Epithelial cell of esophagus (primary cell): ENCODE measurements at regions not wholly inside any gene's neighbourhood (a gene's known extent, or its start where the extent isn't known, plus 50 kb on each side); places are given as distances from the start of the nearest gene placed in this dataset.

Source experiments
- DNase-seq: peaks from one replicate; pipeline ENCODE4 v3.0.0; 2010; ENCODE audit warnings: low read depth
- H3K4me3 ChIP-seq: 2 replicates; pipeline ENCODE4 v1.5.1; 2011; ENCODE audit warnings: mild to moderate bottlenecking, low read length, control low read depth
- TF ChIP-seq, protein P1 (sequence below): IDR thresholded peaks from 2 replicates; pipeline ENCODE4 v1.5.1; 2011; ENCODE audit warnings: low read depth, mild to moderate bottlenecking, low read length, control low read depth, inconsistent platforms; ENCODE audit not compliant: insufficient read depth; ENCODE audit errors: missing control alignments

DNA sequence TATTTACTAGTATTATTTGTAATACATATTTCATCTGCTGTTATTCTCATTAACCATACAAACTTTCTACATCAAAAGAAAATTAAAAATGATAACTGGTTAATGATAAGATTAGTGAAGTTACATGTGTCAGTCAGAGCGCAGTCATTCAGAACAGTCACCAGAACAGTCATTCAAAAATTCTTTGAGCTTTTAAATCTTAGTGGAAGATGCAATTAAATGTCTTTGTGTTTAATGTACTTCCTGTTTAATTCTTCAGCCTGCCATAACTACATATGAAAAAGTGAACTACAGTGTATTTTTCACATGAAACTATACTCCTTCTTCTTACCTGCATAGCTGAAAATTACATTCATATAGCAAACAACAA, 179.7 kb upstream of the NDST4 start:
- TF ChIP-seq, protein P1, sequence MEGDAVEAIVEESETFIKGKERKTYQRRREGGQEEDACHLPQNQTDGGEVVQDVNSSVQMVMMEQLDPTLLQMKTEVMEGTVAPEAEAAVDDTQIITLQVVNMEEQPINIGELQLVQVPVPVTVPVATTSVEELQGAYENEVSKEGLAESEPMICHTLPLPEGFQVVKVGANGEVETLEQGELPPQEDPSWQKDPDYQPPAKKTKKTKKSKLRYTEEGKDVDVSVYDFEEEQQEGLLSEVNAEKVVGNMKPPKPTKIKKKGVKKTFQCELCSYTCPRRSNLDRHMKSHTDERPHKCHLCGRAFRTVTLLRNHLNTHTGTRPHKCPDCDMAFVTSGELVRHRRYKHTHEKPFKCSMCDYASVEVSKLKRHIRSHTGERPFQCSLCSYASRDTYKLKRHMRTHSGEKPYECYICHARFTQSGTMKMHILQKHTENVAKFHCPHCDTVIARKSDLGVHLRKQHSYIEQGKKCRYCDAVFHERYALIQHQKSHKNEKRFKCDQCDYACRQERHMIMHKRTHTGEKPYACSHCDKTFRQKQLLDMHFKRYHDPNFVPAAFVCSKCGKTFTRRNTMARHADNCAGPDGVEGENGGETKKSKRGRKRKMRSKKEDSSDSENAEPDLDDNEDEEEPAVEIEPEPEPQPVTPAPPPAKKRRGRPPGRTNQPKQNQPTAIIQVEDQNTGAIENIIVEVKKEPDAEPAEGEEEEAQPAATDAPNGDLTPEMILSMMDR: no peak
- H3K4me3 ChIP-seq: no peak overlapping the region
- no peak for DNase-seq

DNA sequence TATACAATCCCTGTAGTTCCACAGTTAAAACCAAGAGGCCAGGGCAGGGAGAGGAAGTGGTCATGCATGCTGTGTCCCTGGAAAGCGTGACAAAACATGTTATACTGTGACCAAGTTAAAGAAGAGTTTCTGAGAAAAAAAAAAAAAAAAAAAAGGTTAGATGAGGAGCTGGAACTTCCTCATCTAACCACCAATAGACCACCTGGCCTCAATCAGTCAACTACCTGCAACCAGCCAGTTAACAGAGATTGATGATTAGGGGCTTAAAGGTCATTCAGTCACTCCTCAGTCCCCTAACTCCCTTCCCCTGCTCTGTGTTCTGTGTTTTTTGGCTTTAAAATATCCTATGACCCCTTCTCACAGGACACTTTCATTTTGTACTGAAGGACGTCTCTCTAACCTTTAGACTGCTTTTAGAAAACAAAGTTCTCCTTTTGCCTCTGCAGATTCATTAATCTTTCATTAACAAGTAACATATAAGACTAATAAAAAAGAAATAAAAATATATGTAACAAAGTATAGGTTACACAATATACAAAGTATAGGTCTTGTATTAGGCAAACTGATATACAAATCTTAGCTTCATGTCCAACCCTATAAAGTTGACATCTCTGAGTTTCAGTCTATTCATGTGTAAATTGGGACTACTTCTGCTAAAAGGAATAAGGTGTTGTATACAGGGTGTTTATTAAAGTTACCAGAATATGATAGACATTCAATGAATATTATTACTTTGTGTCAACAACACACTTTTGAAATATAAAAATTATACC, 179.1 kb upstream of the NDST4 start:
- no peak overlapping the region for H3K4me3 ChIP-seq
- TF ChIP-seq, protein P1: no peak
- DNase-seq: no peak

DNA sequence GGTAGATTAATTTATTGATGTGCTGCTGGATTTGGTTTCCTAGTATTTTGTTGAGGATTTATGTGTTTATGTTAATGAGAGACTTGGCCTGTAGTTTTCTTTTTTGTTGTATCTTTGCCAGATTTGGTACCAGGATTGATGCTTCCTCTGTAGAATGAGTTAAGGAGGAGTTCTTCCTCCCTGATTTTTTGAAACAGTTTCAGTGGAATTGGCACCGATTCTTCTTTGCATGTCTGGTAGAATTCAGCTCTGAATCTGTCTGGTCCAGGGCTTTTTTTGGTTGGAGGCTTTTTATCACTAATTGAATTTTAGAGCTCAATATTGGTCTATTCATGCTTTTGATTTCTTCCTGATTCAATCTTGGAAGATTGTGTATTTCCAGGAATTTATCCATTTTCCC, 174.0 kb upstream of the NDST4 start:
- no peak overlapping the region for H3K4me3 ChIP-seq
- DNase-seq: no peak
- TF ChIP-seq, protein P1: no peak

DNA sequence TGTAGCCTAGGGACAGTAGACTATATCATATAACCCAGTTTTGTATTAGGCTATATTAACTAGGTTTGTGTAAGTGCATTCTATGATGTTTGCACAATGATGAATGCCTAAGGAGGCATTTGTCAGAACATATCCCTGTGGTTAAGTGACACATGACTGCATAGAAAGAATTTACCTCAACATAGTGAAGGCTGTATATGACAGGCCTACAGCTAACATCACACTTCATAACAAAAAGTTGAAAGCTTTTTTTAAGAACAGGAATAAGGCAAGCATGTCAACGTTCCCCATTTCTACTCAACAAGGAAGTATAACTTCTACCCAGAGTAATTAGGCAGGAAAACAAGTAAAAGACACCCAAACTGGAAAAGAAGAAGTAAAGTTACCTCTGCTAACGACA, 165.9 kb upstream of the NDST4 start:
- no peak overlapping the region for H3K4me3 ChIP-seq
- TF ChIP-seq, protein P1: no peak
- DNase-seq: peak; percentile 95

DNA sequence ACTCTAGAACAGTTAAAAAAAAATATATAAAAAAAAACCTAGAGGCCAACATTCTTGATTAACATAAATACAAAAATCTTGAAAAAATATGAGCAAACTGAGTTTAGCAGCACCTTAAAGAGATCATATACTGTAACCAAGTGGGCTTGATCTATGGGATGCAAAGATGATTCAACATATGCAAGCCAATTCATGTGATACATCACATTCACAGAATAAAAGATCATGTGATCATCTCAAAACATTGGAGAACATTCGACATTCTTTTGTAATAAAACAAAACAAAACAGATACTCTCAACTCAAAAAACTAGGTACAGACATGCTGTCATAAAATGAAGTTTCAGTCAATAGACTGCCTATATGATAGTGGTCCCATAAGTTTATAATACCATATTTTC, 165.4 kb upstream of the NDST4 start:
- no peak overlapping the region for H3K4me3 ChIP-seq
- DNase-seq: peak; percentile 27
- TF ChIP-seq, protein P1: no peak

DNA sequence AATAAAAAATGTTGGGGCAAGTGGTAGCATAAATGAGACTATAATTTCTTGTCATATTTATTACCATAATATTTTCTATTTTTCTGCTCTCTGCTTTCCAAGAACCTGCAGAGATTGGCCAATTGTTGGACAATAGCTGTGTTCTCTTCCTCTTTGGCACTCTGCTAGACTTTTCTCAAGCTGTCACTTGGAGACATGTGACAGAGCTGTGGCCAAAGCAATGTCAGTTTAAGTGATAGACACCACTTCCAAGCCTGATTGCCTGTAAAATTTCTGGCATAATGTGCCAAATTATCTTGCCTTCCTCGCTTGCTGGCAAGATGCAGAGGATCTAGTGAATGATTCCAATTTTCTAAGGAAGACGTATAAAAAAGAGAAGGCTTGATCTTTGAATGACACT, 162.2 kb upstream of the NDST4 start:
- DNase-seq: no peak
- no peak overlapping the region for H3K4me3 ChIP-seq
- TF ChIP-seq, protein P1: no peak

DNA sequence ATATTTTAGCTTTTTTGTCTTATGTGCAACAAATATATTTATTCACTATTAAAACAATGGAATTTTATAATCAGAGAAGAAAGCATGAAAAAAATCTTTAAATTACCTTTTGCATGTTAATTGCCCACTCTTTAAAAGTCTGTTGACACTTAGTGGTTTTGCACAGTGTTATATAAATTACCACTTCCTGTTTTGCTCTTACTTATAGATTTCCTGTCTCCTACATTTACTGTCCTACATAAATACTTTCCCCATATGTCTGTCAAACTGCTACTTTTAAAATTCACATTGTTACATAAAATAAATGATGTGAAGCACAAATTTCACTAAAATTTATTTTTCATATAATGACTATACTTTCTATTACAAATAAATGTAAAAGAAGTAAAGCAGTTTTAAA, 161.1 kb upstream of the NDST4 start:
- TF ChIP-seq, protein P1: no peak
- DNase-seq: no peak
- H3K4me3 ChIP-seq: no peak overlapping the region
